Muscle layer of duodenum (tissue), 2 donors: ENCODE measurements at regions not wholly inside any gene's neighbourhood (a gene's known extent, or its start where the extent isn't known, plus 50 kb on each side); places are given as distances from the start of the nearest gene placed in this dataset.
"Not testable (repeated sequence)": the region's sequence is repeated elsewhere in the genome, so short reads cannot be mapped to it uniquely, and the experiment has no call there.

ENCODE experiments used
- H3K27ac ChIP-seq: one replicate; pipeline ENCODE4 v1.7.0; 2013; ENCODE audit warnings: mild to moderate bottlenecking, low read length
- H3K27me3 ChIP-seq: one replicate; pipeline ENCODE4 v1.7.0; 2013; ENCODE audit warnings: low read depth, mild to moderate bottlenecking, control low read depth, low read length
- H3K36me3 ChIP-seq, 2 donors: one replicate each; pipeline ENCODE4 v1.7.0; 2013; ENCODE audit warnings: low read length in 2 of 2, control low read depth in 1 of 2, mild to moderate bottlenecking in 1 of 2; ENCODE audit not compliant: insufficient read depth in 2 of 2, control insufficient read depth in 1 of 2
- H3K4me1 ChIP-seq, 2 donors: one replicate each; pipeline ENCODE4 v1.7.0; 2013; ENCODE audit warnings: low read length in 2 of 2, mild to moderate bottlenecking in 2 of 2, control low read depth in 1 of 2, moderate library complexity in 1 of 2; ENCODE audit not compliant: insufficient read depth in 2 of 2, control insufficient read depth in 1 of 2
- H3K4me3 ChIP-seq, 2 donors: one replicate each; pipeline ENCODE4 v1.7.0; 2013; ENCODE audit warnings: low read length in 2 of 2, low read depth in 1 of 2, mild to moderate bottlenecking in 1 of 2
- H3K9me3 ChIP-seq, 2 donors: one replicate each; pipeline ENCODE4 v1.7.0; 2013; ENCODE audit warnings: low read length in 2 of 2, control low read depth in 1 of 2, mild to moderate bottlenecking in 1 of 2; ENCODE audit not compliant: control insufficient read depth in 1 of 2
- donor health status: healthy.

DNA sequence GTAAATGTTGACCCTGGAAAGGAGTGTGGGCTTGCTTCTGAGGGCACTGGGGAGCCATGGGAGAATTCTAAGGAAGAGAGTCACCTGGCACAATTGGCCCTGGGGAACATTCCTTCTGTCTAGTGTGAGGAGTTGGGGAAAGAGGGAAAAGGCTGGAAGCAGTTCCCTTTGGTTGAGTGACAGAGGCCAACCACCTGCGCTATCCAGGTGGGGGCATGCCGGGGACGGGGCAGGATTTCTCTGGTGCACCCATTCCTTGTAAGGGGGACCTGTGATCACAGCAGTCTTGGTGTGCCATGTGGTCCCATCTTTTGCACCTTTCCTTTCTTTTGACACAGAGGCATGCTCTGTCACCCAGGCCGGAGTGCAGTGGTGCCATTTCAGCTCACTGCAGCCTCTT is 92.1 kb upstream of the GRK3 start:
- Histone ChIP-seq H3K4me1 (peaks cover 0 to 5% of the 10 kb centered on the region in 2 donors), H3K4me3 (no peak overlapping the region), H3K36me3 (no peaks in the 10 kb centered on the region), H3K27me3 (no peaks in the 10 kb centered on the region), H3K27ac (no peak overlapping the region), H3K9me3 (no peaks in the 10 kb centered on the region)

DNA sequence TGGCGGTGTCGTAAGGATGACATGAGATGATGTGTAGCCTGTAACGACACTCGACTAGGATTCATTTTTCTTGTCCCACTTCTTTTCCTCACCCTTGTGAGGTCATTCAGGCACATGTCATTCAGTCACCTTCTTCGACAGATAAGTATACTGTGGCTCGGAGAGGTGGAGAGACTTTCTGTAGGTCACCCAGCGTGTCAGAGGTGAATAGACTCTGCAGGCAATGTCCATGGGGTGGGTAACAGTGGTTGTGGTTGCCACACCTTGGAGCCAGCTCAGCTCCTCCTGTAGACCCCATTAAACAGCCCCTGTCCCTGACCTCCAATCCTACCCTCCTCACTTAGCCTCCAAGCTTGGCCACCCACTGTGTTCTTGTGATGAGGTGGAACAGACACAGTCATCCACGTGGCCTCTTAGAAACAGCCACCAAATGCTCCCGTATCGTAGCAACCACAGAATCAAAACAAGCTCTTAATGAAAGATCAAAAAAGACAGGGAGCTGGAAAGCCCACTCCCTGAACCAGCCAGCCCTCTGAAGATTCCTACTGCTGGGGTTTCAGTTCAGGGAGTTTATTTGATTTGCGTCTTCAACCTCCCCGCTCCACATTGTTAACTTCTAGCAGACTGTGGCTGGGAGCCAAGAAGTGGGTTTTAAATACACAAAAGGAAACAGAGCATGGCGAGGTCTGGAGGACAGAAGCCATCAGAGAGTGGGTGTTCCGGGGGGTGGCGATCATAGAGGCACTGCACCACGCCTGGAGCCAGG is 89.0 kb upstream of the GRK3 start:
- Histone ChIP-seq H3K4me1 (peaks cover 0 to 5% of the 10 kb centered on the region in 2 donors), H3K27me3 (no peaks in the 10 kb centered on the region), H3K36me3 (no peaks in the 10 kb centered on the region), H3K9me3 (no peaks in the 10 kb centered on the region), H3K27ac (no peak overlapping the region), H3K4me3 (no peak overlapping the region)

- Histone ChIP-seq H3K4me3 (no peak overlapping the region), H3K27ac (no peak overlapping the region), H3K27me3 (no peaks in the 10 kb centered on the region), H3K36me3 (no peaks in the 10 kb centered on the region), H3K9me3 (no peaks in the 10 kb centered on the region), H3K4me1 (peaks cover 0 to 5% of the 10 kb centered on the region in 2 donors)
These were observed 87.1 kb upstream of the GRK3 start for GRCh38 chr22:25477358-25477757.

- H3K27ac ChIP-seq: no peak overlapping the region
- no peaks in the 10 kb centered on the region for H3K9me3 ChIP-seq
- no peaks in the 10 kb centered on the region for H3K27me3 ChIP-seq
- no peak overlapping the region for H3K4me3 ChIP-seq
- no peaks in the 10 kb centered on the region for H3K36me3 ChIP-seq
- H3K4me1 ChIP-seq: peaks cover 0 to 7% of the 10 kb centered on the region in 2 donors
These were observed 86.4 kb upstream of the GRK3 start for GRCh38 chr22:25478111-25478510.

DNA sequence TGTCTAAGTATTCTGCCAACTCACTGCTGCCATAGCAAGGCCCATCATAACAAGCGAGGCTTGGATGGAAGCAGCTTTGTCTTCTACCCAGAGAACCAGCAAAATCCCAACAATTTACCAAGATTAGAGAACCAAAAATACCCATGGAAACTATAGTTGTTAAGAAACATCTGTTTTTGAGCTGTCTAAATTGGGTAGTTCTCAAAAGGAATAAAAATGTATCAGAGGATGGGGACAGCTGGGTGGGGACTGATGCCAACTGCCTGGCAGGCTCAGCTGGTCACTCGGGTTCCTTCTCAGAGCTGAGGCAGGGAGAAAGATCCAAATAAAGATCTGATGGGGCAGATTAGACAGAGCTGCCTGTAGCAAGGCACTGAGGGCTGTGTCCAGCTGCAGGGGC is 85.9 kb upstream of the GRK3 start:
- H3K4me3 ChIP-seq: no peak overlapping the region
- H3K27me3 ChIP-seq: no peaks in the 10 kb centered on the region
- no peaks in the 10 kb centered on the region for H3K9me3 ChIP-seq
- H3K27ac ChIP-seq: no peak overlapping the region
- H3K36me3 ChIP-seq: no peaks in the 10 kb centered on the region
- H3K4me1 ChIP-seq: peaks cover 0 to 11% of the 10 kb centered on the region in 2 donors

DNA sequence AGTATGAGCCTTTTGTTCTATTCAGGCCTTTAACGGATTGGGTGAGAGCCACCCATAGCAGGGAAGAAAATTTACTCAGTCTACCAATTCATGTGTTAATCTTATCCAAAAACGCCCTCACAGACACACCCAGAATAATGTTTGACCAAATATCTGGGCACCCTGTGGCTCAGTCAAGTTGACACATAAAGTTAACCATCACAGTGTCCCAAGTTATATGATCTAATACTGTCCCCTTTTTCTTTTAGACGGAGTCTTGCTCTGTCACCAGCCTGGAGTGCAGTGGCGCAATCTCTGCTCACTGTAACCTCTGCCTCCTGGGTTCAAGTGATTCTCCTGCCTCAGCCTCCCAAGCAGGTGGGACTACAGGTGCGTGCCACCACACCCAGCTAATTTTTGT is 83.6 kb upstream of the GRK3 start:
- peaks cover 6 to 11% of the 10 kb centered on the region in 2 donors for H3K36me3 ChIP-seq
- H3K27me3 ChIP-seq, H3K4me1 ChIP-seq, H3K9me3 ChIP-seq, H3K4me3 ChIP-seq, H3K27ac ChIP-seq: not testable (repeated sequence)

DNA sequence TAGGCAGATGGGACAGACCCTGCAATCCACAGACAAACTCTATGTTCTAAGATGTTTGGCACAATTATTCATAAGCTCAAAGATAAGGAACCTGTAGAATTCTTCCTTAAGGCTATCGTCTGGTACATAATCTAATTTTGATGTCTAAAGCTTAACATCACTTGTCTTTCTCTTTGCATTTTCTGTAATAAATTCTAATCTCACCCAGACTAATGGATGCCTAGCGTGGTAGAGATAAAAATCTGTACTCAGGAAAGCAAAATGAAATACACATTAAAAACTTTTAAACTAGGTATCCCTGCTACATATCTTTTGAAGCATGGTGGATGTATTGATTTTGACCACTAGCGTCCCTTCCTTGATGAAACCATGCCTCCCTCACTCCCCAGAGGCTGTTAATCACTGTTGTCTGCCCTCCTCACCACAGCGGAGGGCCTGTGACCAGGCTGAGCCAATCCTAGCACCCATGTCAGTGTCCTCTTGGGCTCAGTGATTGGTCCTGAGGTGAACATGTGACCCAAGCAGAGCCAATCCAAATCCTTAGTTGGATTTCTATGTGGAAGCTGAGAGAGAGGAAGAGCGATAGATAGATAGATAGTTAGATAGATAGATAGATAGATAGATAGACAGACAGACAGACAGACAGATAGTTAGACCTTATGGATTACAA is 82.2 kb upstream of the GRK3 start:
- no peaks in the 10 kb centered on the region for H3K9me3 ChIP-seq
- H3K27me3 ChIP-seq: no peaks in the 10 kb centered on the region
- no peak overlapping the region for H3K4me3 ChIP-seq
- H3K4me1 ChIP-seq: peaks cover 0 to 6% of the 10 kb centered on the region in 2 donors
- no peak overlapping the region for H3K27ac ChIP-seq
- H3K36me3 ChIP-seq: peaks cover 6 to 11% of the 10 kb centered on the region in 2 donors

DNA sequence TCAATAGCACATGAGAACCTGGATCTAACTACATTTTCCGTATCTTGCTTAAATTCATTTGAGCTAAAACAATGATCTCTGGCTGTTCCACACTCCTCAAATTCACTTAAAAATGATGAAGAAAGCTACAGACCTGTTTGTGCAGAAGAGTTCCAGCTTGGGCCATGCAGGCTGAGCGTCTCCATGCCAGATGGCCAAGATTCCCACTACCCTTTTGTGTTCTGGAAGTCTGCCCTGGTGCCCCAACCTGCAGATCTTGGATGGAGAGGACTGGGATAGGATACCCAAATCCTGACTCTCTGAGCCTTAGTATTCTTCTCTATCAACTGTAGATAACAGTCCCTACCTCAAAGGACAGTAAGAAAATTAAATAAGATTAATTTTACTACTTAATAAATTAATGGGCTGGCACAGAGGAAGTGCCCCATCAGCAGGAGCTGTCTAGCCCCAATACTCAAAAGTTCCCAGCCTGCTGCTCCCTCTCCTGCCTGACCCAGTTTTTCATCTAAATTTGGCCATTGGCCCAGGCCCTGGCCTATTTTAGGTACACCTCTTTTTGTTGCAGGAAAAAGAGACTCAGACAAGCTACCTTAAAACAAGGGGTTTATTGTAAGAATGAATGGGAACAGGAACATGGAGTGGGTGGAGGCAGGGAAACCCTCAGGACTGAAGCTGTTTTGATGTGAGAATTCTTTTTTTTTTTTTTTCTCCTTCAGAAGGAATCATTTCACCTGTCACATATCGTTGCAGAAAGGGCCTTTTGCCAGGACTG is 81.4 kb upstream of the GRK3 start:
- peaks cover 6 to 11% of the 10 kb centered on the region in 2 donors for H3K36me3 ChIP-seq
- H3K27me3 ChIP-seq: no peaks in the 10 kb centered on the region
- no peak overlapping the region for H3K27ac ChIP-seq
- no peaks in the 10 kb centered on the region for H3K9me3 ChIP-seq
- H3K4me1 ChIP-seq: peaks cover 0 to 10% of the 10 kb centered on the region in 2 donors
- no peak overlapping the region for H3K4me3 ChIP-seq

DNA sequence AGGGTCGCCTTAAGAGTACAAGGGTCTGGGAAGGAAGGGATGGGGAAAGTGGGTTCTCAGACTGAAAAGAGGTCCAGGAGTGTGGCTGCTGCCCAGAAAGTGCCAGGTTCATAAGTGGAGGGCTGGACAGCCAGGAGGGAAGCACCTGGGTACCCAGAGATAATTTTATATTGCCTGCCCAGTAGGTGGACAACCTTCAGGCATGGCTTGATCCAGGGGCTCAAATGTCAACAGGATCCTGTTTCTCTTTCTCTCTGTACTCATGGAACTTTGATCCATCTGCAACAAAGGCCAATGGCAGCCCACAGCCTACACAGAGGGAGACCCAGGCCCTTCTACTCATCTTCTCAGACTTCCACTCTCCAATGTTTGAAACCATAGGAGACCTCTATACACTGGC is 80.5 kb upstream of the GRK3 start:
- Histone ChIP-seq H3K9me3 (no peaks in the 10 kb centered on the region), H3K36me3 (peaks cover 6 to 11% of the 10 kb centered on the region in 2 donors), H3K4me1 (peaks cover 7 to 19% of the 10 kb centered on the region in 2 donors), H3K27ac (no peak overlapping the region), H3K4me3 (no peak overlapping the region), H3K27me3 (no peaks in the 10 kb centered on the region)

GRCh38 chr22:25484521-25485315 is 79.8 kb upstream of the GRK3 start:
- Histone ChIP-seq H3K36me3 (peaks cover 6 to 12% of the 10 kb centered on the region in 2 donors), H3K4me3 (no peak overlapping the region), H3K27ac (no peak overlapping the region), H3K4me1 (peaks cover 7 to 20% of the 10 kb centered on the region in 2 donors), H3K27me3 (no peaks in the 10 kb centered on the region), H3K9me3 (no peaks in the 10 kb centered on the region)
